Ishikawa (cell line): ENCODE measurements at regions not wholly inside any gene's neighbourhood (a gene's known extent, or its start where the extent isn't known, plus 50 kb on each side); places are given as distances from the start of the nearest gene placed in this dataset.

ENCODE experiments used
- CEBPB ChIP-seq: IDR thresholded peaks from 2 replicates; pipeline ENCODE4 v1.6.1; 2012
- CREB1 ChIP-seq: IDR thresholded peaks from 2 replicates; pipeline ENCODE4 v1.6.1; 2012; ENCODE audit warnings: low read depth
- EGR1 ChIP-seq: IDR thresholded peaks from 2 replicates; pipeline ENCODE4 v1.6.1; 2012
- EP300 ChIP-seq: IDR thresholded peaks from 2 replicates; pipeline ENCODE4 v1.6.1; 2012; ENCODE audit warnings: borderline replicate concordance
- FOXM1 ChIP-seq: IDR thresholded peaks from 2 replicates; pipeline ENCODE4 v1.6.1; 2012; ENCODE audit warnings: low read depth, borderline replicate concordance
- MAX ChIP-seq: IDR thresholded peaks from 2 replicates; pipeline ENCODE4 v1.6.1; 2012
- RAD21 ChIP-seq: IDR thresholded peaks from 2 replicates; pipeline ENCODE4 v1.6.1; 2012; ENCODE audit warnings: low read depth
- TAF1 ChIP-seq: IDR thresholded peaks from 2 replicates; pipeline ENCODE4 v1.6.1; 2012; ENCODE audit warnings: low read depth, mild to moderate bottlenecking
- YY1 ChIP-seq: IDR thresholded peaks from 2 replicates; pipeline ENCODE4 v1.6.1; 2012; ENCODE audit warnings: low read depth
- TF ChIP-seq, protein P1 (sequence below): IDR thresholded peaks from 2 replicates; pipeline ENCODE4 v1.6.1; 2012; ENCODE audit warnings: low read depth, mild to moderate bottlenecking

GRCh38 chr10:28754930-28755718 is 77.8 kb downstream of the BAMBI start:
- TF ChIP-seq CEBPB (no peak), CREB1 (no peak), EP300 (no peak), MAX (no peak), EGR1 (no peak), RAD21 (no peak), FOXM1 (no peak), YY1 (no peak), TAF1 (no peak)
- TF ChIP-seq, protein P1, sequence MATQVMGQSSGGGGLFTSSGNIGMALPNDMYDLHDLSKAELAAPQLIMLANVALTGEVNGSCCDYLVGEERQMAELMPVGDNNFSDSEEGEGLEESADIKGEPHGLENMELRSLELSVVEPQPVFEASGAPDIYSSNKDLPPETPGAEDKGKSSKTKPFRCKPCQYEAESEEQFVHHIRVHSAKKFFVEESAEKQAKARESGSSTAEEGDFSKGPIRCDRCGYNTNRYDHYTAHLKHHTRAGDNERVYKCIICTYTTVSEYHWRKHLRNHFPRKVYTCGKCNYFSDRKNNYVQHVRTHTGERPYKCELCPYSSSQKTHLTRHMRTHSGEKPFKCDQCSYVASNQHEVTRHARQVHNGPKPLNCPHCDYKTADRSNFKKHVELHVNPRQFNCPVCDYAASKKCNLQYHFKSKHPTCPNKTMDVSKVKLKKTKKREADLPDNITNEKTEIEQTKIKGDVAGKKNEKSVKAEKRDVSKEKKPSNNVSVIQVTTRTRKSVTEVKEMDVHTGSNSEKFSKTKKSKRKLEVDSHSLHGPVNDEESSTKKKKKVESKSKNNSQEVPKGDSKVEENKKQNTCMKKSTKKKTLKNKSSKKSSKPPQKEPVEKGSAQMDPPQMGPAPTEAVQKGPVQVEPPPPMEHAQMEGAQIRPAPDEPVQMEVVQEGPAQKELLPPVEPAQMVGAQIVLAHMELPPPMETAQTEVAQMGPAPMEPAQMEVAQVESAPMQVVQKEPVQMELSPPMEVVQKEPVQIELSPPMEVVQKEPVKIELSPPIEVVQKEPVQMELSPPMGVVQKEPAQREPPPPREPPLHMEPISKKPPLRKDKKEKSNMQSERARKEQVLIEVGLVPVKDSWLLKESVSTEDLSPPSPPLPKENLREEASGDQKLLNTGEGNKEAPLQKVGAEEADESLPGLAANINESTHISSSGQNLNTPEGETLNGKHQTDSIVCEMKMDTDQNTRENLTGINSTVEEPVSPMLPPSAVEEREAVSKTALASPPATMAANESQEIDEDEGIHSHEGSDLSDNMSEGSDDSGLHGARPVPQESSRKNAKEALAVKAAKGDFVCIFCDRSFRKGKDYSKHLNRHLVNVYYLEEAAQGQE, result no peak
